NCI-H2196 (cell line): ENCODE measurements at regions not wholly inside any gene's neighbourhood (a gene's known extent, or its start where the extent isn't known, plus 50 kb on each side); places are given as distances from the start of the nearest gene placed in this dataset.

Experiments
- DNase-seq: peaks from one replicate; lab custom pipeline; 2025; ENCODE audit not compliant: unreplicated experiment; lab: John Stamatoyannopoulos, UW

GRCh38 chr10:83564889-83565588, 574.3 kb upstream of the GHITM start:
- DNase-seq: no peak

GRCh38 chr10:83572036-83572435, 567.3 kb upstream of the GHITM start:
- DNase-seq: no peak

- no peak for DNase-seq
These were observed 564.5 kb upstream of the GHITM start for GRCh38 chr10:83574770-83575169.

- no peak for DNase-seq
These were observed 561.9 kb upstream of the GHITM start for GRCh38 chr10:83577421-83577820.

- DNase-seq: no peak
These were observed 558.8 kb upstream of the GHITM start for GRCh38 chr10:83580373-83581012.

GRCh38 chr10:83582407-83583095, 556.8 kb upstream of the GHITM start:
- DNase-seq: no peak

- no peak for DNase-seq
These were observed 553.6 kb upstream of the GHITM start for GRCh38 chr10:83585686-83586085.

GRCh38 chr10:83592337-83592935, 546.9 kb upstream of the GHITM start:
- DNase-seq: no peak

- no peak for DNase-seq
These were observed 535.6 kb upstream of the GHITM start for GRCh38 chr10:83603708-83604107.

GRCh38 chr10:83605783-83606630, 533.3 kb upstream of the GHITM start:
- no peak for DNase-seq

- DNase-seq: no peak
These were observed 531.2 kb upstream of the GHITM start for GRCh38 chr10:83607959-83608745.

GRCh38 chr10:83612050-83612449, 527.3 kb upstream of the GHITM start:
- DNase-seq: no peak

- DNase-seq: no peak
These were observed 526.6 kb upstream of the GHITM start for GRCh38 chr10:83612746-83613145.

- DNase-seq: no peak
These were observed 522.1 kb upstream of the GHITM start for GRCh38 chr10:83617172-83617571.

GRCh38 chr10:83617692-83618545, 521.4 kb upstream of the GHITM start:
- DNase-seq: no peak

- no peak for DNase-seq
These were observed 513.4 kb upstream of the GHITM start for GRCh38 chr10:83625831-83626360.

GRCh38 chr10:83632701-83633100, 506.6 kb upstream of the GHITM start:
- DNase-seq: no peak

- no peak for DNase-seq
These were observed 505.8 kb upstream of the GHITM start for GRCh38 chr10:83633547-83633946.

- no peak for DNase-seq
These were observed 502.5 kb upstream of the GHITM start for GRCh38 chr10:83636826-83637225.
